DND-41 (cell line): ENCODE measurements at regions not wholly inside any gene's neighbourhood (a gene's known extent, or its start where the extent isn't known, plus 50 kb on each side); places are given as distances from the start of the nearest gene placed in this dataset.

Experiments
- EZH2 ChIP-seq: IDR thresholded peaks from 3 replicates; pipeline ENCODE4 v1.6.1; 2012; ENCODE audit warnings: borderline replicate concordance, low read depth, mild to moderate bottlenecking, moderate library complexity, low read length, inconsistent platforms; ENCODE audit not compliant: severe bottlenecking
- TF ChIP-seq, protein P1 (sequence below): IDR thresholded peaks from 2 replicates; pipeline ENCODE4 v1.5.1; 2012; ENCODE audit warnings: borderline replicate concordance, low read length, moderate library complexity, mild to moderate bottlenecking; ENCODE audit not compliant: poor library complexity, severe bottlenecking; ENCODE audit errors: extremely low read depth

DNA sequence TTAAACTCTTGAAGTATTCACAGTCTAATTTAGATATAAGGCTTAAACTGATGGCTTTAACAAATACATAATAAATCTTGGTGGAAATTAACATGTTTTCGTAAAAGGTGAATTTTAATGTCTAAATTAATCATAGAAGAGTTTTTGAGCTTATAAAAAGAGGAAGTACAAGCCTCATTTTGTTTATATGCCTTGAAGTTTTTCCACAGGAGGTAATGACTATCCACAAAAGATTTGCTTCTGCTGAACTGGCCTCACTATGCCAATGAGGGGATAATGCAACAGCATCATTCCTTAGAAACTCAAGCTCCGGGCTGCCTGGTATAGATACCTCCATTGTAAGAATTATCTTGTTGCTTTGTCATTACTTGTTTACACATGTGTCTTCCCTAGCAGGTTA lies 175.6 kb downstream of the DUSP6 start:
- TF ChIP-seq, protein P1, sequence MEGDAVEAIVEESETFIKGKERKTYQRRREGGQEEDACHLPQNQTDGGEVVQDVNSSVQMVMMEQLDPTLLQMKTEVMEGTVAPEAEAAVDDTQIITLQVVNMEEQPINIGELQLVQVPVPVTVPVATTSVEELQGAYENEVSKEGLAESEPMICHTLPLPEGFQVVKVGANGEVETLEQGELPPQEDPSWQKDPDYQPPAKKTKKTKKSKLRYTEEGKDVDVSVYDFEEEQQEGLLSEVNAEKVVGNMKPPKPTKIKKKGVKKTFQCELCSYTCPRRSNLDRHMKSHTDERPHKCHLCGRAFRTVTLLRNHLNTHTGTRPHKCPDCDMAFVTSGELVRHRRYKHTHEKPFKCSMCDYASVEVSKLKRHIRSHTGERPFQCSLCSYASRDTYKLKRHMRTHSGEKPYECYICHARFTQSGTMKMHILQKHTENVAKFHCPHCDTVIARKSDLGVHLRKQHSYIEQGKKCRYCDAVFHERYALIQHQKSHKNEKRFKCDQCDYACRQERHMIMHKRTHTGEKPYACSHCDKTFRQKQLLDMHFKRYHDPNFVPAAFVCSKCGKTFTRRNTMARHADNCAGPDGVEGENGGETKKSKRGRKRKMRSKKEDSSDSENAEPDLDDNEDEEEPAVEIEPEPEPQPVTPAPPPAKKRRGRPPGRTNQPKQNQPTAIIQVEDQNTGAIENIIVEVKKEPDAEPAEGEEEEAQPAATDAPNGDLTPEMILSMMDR = no peak
- TF ChIP-seq EZH2 = no peak
